HG03520 (cell line): ENCODE measurements at regions not wholly inside any gene's neighbourhood (a gene's known extent, or its start where the extent isn't known, plus 50 kb on each side); places are given as distances from the start of the nearest gene placed in this dataset.

Experiments
- ATAC-seq: cut with Tn5 transposase; IDR thresholded peaks from one replicate; pipeline ENCODE4 v1.9.1; 2021; ENCODE audit warnings: mild to moderate bottlenecking, moderate library complexity; ENCODE audit not compliant: unreplicated experiment

DNA sequence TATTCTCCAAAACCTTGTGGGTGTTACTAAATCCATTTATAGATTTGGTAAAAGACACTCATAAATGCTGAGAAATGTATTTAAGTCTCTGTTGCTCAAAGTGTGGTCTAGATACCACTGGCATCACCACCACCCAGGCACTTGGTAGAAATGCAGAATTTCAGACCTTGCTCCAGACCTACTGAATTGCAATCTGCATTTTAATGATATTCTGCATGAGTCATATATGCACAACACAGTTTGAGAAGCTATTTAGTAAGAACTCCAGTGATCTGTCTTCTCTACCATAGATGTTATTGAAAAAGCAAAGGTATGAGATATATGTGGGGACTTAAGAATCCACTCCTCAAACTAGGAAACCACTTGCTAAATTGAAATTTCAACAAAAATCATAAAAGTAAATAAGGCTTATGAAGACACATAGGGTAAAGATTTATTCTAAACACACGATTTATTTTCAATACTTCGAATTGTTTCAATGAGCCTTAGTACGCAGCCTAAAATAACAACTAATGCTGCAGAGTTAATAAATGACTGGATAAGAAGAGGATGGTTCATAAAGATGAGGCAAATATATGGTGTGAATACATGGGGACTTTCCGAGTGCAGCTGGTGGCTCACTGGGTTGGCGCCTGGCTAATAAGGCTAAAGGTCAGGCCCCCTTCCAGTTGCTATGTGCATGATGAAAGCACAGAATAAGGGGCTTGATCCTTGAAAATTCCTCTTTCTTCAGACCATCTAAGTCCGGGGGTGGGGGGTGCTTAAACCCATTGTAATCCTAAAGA, 813.3 kb downstream of the NR2F2 start:
- no peak for ATAC-seq

DNA sequence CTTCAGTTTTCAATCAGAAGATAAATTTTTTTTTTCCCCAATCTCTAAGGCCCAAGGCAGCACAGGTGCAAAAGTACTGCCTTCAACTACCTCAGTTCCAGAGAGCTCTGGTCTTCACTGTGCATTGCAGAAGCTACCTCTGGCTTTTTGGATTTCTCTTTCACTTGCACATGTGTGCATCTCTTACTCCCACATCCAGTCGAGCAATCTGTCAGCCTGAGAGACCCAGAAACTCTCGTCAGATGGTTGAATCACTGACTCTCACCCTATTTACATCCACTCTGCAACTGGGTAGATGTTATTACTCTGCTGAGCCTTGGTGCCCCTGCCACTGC, 813.8 kb downstream of the NR2F2 start:
- no peak for ATAC-seq

DNA sequence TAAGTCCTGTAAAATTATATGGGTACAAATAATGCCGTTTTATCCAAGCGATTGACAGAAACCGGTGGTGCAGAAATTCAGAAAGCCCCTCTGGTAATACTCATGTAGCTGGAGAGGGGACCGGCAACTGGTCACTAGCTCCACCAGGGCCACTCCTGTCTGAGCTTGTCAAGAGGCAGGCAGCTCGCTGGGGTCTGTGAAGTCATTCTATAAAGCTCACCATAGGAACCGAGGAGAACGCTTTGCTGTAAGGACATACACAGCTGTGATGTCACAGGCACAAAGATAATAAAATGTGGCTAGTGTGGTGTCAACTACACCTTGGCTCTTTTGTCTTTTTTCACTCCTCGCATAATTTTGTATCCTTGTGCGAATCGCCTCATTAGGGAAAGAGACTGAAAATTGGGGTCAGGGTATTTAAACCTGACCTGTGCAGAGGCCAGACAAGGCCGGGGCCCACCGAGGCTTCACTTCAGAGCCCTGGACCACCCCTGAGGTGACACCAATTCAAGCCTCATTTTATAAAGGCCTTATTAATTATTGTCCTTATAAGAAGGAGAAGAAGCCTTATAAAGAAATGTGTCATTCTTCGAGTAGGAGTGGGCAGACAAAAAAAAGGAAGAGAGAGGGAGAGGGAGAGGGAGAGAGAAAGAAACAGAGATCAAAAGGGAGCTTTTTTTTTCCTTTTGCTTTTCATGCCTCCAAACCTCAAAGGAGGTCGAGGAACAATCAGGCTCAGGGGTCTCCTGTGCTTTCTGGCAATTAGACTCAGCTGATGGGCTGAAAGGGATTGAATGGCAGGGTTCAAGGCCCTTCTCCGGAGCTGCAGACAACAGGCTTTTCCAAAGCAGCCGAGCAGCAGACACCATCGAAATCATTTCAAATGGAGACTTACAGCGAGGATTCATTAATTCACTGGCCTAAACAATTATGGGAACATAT, 813.3 kb upstream of the ARRDC4 start:
- ATAC-seq, result no peak

DNA sequence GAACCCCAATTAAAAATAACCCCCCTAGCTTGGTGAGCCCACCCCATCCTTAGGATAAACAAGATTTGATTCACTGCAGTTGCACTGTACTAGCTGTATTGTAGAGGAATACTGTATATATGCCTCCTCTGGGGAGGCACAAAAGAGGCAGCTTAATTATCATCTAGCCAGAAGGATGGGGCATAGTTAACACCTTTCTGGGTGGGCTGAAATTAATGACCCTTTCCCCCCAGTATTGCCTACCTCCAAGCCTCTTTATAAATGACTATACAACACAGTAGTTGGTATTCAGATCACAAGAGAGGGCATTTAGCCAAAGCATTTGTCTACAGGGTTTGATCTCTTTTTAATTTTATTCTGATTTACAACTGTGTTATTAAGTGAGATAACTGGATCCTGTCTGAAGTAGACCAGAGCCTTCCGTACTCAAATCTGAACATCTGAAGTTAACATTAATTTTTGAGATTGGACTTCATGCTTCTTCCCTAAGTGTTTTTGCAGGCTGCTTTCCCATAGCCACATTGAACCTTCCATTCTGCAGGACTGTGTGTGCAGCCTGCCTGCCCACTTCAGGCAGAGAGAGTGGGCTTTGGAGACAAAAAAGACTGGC, 807.0 kb upstream of the ARRDC4 start:
- ATAC-seq, result no peak

DNA sequence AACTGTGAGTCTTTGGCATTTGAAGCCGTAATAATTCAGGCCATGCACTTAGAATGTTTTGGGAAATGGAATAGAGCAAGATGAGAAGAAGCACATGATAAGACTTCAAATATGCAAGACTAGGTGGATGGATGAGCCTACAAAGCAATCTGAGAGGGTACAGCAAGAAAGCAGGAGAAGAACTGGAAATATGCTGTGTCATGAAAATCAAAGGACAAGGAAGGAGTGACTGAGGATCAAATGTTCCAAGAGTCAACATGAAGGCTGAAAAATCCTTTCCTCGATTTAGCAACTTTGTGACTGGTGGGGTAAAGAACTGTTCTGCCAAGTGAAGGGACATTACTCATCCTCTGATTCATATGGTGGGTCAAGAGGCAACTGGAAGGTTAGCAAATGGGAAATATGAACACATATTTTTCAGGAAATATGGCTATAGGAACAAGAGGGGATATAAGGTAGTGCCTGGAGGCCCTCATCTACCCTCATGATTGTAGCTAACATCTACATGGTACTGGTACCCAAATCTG, 803.7 kb upstream of the ARRDC4 start:
- no peak for ATAC-seq

DNA sequence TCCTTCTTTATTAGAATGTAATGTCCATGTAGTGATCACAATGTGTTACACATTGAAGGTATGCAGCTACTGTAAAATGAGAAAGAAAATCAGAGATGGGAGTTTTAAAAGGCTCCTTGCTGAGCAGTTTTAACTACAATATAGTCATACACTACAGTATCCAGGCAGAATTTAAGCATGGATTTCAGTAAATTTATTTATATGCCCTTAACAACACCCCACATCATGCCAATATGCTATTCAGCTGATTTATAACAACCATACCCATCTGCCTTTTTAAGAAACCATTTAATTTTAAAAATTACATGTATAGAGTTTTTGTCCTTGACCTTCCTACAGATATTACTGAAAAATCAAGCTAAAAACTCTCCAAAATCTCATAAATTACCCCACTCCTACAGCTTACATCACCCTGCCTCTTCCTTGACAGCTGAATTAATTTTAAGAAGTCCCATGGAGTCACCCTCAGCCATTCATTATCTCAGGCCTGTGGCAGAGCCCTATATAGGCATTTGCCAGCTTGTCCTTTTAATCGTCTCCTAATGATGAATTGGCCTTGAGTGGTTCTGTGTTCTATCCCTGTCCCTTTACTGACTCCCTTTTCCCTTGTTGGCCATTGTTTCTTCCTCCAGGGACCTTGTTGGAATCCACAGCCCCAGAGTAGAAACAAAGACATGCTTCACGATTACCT, 797.6 kb upstream of the ARRDC4 start:
- ATAC-seq, result no peak

DNA sequence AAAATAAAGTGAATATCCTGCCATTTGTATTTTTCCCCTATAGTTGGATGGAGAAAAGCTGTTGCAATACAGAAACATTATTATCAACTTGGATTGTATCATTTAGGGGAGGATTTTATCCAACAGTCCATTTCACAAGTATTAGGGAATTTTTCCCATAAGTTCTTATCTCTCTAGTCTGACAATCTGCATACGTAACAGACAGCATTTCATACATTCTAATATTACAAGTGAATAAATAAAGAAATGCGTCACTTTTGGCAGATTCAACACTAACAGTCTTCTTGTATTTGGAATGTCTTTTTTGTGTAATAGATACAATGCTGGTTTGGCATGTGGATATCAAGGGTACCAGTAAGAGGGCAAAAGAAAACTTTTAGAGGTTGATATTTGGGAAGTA, 795.3 kb upstream of the ARRDC4 start:
- ATAC-seq, result no peak

DNA sequence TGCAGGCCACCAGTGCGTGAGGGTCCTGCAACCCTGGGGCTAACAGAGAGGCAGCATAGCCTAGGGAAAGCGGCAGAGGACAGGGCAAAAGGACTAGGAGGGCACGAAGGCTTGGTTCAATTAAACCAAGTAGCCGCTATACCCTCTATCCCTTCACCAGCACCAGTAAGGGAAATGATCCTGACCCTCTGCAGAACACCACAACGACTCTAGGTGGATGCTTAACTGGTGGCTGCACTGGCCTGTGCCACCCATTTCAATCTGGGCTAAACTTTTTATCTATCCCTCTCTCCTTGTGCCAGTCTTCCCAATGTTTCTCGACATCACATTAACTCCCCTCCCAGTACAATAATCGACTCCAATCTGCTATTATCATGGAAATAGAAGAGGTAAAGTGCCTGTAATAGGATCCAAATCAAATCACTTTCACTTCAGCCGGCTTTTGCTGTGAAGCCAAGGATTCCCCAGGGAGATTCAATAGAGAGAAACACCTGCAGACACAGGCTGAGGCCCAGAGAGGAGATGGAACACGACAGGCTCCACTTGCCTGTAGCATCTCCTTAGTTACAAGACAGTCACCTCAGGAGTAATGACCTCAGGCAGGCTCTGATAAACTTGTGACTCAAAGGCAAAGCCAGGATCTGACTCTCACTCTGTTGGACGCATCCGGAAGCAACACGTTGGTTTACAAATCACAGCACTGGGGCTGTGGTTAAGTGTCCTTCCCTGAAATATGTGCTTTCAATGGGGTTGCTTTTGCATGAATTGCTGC, 791.6 kb upstream of the ARRDC4 start:
- no peak for ATAC-seq

DNA sequence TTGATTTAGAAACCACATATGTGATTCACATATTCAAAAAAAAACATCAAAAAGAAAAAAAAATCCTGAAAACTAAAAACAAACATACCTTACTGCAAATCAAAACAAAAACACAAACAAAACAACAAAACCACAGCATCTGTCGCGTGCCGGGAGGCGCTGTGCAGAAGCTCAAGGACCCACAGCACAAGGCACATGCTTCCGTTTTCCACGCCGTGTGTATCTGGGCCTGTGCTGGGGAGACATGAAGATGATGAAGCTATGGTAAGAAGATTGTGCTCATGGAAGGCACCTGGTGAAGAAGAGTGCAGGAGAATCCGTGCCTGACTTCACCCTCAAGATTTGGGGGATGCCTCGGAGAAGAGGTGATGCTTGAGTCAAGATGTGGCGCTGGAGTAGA, 788.9 kb upstream of the ARRDC4 start:
- ATAC-seq, result no peak

DNA sequence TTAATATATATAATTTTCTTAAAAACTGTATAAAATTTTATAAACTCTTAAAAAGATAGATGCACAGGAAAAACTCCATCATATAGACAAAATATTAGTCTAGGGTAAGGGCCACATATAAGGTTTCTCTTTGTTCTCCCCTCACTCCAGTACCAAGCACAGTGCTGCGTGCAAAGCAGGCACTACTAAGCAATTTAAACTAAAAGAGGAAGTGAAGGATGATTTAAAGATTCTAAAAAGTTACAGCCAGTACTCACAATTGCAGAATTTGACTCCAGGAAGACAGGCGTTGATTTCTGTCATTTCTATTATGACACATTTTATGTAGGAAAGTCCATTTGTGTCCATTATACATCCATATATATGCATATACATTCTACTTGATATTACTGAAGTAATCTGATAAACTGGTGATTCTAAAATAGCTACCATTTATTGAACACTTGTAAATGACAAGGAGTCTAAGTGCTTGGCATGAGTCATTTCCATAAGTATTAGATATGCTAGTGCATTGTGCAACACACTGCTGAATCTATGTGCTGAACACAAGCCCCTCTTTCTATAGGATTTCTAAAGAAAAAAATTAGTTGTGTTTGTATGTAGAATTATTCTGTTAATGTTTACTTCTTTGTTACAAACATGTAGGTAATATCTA, 785.5 kb upstream of the ARRDC4 start:
- ATAC-seq, result no peak

DNA sequence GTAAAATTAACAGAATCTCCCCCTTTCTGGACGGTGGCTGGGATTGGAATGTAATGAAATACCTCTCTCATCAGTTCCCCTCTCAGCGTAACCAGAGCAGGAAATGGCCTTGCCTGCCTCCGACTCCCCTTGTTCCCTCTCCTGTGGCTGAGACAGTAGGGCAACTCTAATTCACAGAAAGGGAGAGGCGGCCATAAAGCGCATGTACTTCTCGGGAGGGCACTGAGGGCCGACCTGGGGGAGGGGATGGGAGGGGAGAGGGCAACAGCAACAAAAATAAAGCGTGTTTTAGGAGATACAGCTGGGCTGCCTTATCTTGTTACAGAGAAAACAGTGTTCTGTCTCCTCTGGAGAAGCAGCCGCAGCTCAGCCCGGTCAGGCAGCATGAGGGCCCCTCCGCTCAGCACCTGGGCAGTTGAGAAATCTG, 783.3 kb upstream of the ARRDC4 start:
- ATAC-seq, result no peak

DNA sequence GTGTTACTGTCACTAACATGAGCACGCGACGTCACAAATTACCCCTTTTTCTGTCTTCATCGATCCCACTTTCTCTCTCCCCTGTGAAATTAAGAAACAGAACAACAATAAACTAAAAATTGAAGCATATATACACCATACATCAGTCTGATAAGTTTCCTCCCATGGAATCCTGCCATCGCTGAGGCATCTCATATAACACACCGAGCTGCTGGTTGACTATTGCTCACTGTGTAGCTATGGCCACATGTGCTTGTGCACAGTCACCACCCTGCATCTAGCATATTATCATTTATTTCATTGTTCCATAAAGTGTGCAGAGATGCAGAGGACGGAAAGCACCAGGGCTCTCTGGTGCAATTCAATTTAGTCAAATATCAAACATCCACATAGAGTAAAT, 777.9 kb upstream of the ARRDC4 start:
- ATAC-seq, result no peak

DNA sequence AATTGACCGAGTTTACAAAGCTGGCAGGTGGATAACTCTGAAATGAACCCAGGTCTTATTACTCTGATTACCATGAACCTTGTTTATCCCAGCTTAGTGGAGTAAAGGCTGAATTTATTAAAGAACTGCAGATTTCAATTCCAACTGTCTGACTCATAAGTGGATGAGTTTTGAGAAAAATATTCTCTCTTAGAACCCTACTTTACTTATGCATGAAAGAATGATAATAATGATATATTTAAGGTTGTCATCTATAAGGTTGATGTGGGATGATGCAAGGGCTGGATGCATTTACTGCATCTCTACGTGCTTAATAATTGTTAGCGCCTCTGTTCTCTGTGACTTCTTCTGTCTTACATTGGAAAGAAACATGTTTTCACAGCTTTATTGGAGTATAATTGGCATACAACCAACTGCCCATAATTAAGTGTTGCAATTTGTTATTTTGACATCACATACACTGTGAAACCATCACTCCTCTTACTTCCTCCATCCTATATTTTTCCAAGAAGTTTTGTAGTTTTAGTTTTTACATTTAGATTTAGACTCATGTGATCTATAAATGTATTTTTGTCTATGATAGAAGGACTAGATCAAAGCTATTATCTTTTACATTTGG, 771.2 kb upstream of the ARRDC4 start:
- no peak for ATAC-seq

DNA sequence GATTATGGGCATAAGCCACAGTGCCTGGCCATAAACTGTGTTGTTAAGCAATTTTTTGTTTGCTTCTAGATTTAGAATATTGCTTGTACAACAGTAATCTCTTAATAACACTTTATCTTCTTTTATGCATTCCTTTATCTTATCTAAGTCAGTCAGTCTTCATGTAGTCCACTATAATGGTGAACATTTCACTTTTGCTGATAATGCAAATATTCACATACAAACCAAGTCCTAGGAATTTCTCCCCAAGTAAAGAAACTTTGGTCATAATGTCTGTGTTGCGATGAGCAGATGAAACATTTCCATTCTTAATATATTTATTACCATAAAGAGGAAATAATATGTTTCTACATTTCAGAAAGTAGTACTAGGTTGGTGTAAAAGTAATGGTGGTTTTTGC, 765.8 kb upstream of the ARRDC4 start:
- ATAC-seq, result no peak

DNA sequence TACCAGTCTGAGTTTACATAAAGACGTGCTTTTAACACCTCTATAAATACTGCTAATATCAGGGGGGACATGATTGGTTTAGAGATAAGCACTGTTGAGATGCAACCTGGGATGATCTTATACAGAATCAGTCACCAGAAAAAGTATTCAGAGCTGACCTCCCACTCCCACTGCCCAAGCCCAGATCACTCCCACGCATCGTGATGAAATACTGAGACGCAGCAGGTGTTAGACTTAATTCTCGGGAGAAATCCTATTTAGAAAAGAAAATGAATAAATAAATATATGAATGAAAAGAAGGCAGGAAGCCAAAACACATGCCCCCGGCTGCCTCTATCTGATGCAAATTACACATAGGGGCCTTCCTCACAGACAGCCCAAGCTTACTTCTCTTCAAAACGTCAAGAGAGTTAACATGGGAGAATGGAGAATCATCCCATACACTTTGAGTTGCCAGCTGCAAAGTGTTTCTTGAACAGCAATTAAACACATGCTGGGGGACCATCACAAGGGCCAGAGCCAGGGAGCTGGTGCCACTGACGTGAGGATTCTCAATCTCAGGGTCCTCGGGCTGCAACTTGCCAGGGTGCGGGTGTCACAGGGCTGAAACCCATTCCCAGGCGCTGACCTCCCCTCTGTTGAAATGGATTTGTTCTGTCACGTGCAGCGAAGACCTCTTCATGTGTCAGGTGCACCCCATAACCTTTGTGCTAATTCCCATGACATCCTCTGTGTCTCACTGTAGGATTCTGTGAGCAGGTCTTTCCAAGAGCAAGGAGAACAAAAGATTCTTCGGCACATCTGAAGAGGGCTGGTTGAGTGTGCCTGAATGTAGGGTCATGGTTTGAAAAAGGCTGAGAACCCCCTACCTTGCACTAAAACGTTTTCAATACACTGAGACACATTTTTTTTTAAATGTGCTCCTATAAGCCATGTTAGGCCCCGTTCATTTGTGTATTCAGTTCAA, 764.2 kb upstream of the ARRDC4 start:
- ATAC-seq, result no peak

DNA sequence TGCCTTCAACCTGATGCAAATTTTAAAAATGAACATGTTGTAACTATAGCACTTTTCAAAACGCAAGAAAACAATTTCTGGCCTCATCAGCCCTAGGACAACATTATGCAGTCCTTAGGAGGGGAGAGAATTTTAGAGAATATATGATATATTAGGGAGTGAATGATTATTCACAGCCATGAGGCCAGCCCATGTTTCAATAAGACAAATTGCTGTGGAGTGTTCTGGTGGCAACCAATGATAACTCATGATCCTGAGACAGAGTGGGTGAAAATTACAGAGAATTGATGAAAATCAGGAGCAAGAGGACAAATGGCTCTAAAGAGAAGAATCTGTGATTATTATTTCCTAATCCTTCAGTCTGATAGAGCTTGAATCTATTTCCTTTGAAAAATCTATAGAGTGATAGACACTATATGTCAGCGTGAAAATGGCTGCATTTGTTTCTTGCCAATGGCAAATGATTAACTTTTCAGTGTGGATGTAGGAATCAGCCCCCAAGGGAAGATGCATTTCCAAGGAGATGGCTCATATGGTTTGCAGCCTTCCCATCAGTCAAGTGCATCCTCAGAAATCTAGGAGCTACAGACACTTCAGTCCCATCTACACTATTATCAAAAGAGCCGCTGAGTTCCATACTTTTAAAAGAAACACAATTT, 761.0 kb upstream of the ARRDC4 start:
- no peak for ATAC-seq

DNA sequence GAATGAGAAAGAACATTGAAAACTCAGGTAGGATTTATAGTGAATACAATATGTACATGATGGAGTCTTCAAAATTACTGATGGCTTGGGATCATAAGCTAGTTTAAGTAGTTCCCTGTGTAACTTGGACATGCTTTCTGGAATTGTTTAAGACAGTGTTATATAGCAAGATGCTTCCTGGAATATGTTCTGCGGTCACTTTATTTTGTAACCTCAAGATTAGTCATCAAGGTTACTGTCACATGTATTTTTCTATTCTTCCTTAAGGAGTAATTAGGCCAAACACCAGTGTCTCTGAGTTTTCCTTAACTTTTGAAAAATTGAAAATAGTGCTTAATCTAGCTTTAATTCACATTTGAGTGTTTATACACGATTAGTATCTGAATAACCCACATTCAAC, 760.3 kb upstream of the ARRDC4 start:
- no peak for ATAC-seq

DNA sequence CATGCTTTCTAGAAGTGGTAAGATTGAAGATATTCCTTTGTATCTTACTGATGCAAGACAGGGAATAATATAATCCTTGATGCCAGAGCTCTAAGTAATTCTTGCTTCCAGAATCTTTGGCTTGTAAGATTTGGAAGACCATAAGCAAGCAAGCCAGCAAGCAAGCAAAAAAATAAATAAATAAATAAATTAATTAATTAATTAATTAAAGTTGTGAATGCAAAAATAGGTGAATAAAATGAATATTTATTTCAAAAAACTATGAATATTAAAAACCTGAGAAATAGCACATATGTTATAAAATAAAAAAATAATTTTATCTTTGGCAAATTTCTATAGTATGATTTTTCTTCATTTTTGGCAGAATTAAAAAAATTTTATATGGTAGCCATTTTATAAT, 750.2 kb upstream of the ARRDC4 start:
- ATAC-seq, result no peak
